HepG2 (cell line): ENCODE measurements at regions not wholly inside any gene's neighbourhood (a gene's known extent, or its start where the extent isn't known, plus 50 kb on each side); places are given as distances from the start of the nearest gene placed in this dataset.

Experiments
- ATAC-seq: fragments of 200-7000 bp; cut with Tn5 transposase; 3 replicates; pipeline ENCODE4 v1.9.1; 2020; ENCODE audit warnings: mild to moderate bottlenecking, moderate library complexity
- BruUV-seq: library from RNA; stranded (reverse); fragments of 400-500 nt; replicated peaks from 2 replicates; lab custom pipeline; 2021; lab: Mats Ljungman, UMichigan
- CTCF ChIA-PET: fragments of 300-600 bp; formaldehyde crosslinking; extraction: SDS; loops from one replicate; lab custom pipeline; 2021; ENCODE audit warnings: low total read pairs, inconsistent platforms, low intra/inter-chr PET ratio; lab: Yijun Ruan, JAX
- POLR2A ChIA-PET: fragments of 350-600 bp; sonication (Branson Sonifier 250); formaldehyde crosslinking; loops from one replicate; lab custom pipeline; 2020; ENCODE audit warnings: antibody characterized with exemption, inconsistent platforms; lab: Yijun Ruan, JAX
- DNase-seq: peaks from one replicate; pipeline ENCODE4 v3.0.0-alpha.2; 2015; ENCODE audit warnings: low spot score
- FAIRE-seq: peaks from 3 replicates; lab custom pipeline; 2011; peaks lifted over from hg19 to GRCh38; lab: Jason Lieb, UNC
- H2AFZ ChIP-seq: one replicate; pipeline ENCODE4 v1.6.1; 2011; ENCODE audit warnings: low read length, inconsistent platforms
- H3K27ac ChIP-seq: fragments of 300-600 bp; 3 replicates; pipeline ENCODE4 v1.8.0; 2011; ENCODE audit warnings: mixed run types, mild to moderate bottlenecking, mixed read lengths, low read length, inconsistent platforms; ENCODE audit not compliant: insufficient read depth; ENCODE audit errors: extremely low read length
- H3K27me3 ChIP-seq, 2 experiments: fragments of 200-600 bp in 1 of 2; 2 replicates in 1 of 2; 3 replicates in 1 of 2; pipeline versions ENCODE4 v1.6.0 to v1.8.0; 2011; ENCODE audit warnings: low read length in 2 of 2, mild to moderate bottlenecking in 2 of 2, moderate library complexity in 2 of 2, inconsistent platforms in 1 of 2; ENCODE audit not compliant: insufficient read depth in 2 of 2, control insufficient read depth in 1 of 2
- H3K36me3 ChIP-seq, 2 experiments: fragments of 200-600 bp in 1 of 2; replicated peaks in 1 of 2; 2 replicates in 1 of 2; 3 replicates in 1 of 2; pipeline versions ENCODE4 v1.5.1 to v1.8.0; 2011; ENCODE audit warnings: low read length in 2 of 2, inconsistent platforms in 1 of 2; ENCODE audit not compliant: insufficient read depth in 2 of 2, control insufficient read depth in 1 of 2
- H3K4me1 ChIP-seq: 2 replicates; pipeline ENCODE4 v1.5.1; 2012; ENCODE audit warnings: low read length, inconsistent platforms; ENCODE audit not compliant: insufficient read depth
- H3K4me2 ChIP-seq: 2 replicates; pipeline ENCODE4 v1.6.0; 2011; ENCODE audit warnings: low read depth, low read length, inconsistent platforms
- H3K4me3 ChIP-seq, 3 experiments: fragments of 200-600 bp in 1 of 3; sonication (generic), shearing (Covaris generic) in 1 of 3; replicated peaks in 1 of 3; 2 replicates each; pipeline ENCODE4 v1.5.1; 2011 to 2016; ENCODE audit warnings: low read length in 3 of 3, inconsistent platforms in 2 of 3, low read depth in 2 of 3, mild to moderate bottlenecking in 2 of 3, control low read depth in 1 of 3, mixed read lengths in 1 of 3; ENCODE audit not compliant: insufficient read depth in 1 of 3
- H3K79me2 ChIP-seq: one replicate; pipeline ENCODE4 v1.6.1; 2011; ENCODE audit warnings: low read length, inconsistent platforms; ENCODE audit not compliant: insufficient read depth
- H3K9ac ChIP-seq: 2 replicates; pipeline ENCODE4 v1.6.0; 2011; ENCODE audit warnings: mild to moderate bottlenecking, low read depth, low read length, inconsistent platforms; ENCODE audit not compliant: insufficient read depth
- H3K9me3 ChIP-seq: 2 replicates; pipeline ENCODE4 v1.5.1; 2012; ENCODE audit warnings: mild to moderate bottlenecking, low read length
- H4K20me1 ChIP-seq: 2 replicates; pipeline ENCODE4 v1.6.0; 2011; ENCODE audit warnings: inconsistent platforms, mild to moderate bottlenecking, low read length, moderate library complexity; ENCODE audit not compliant: insufficient read depth
- AHDC1 ChIP-seq: sonication (generic); formaldehyde crosslinking; IDR thresholded peaks from 2 replicates; pipeline ENCODE4 v1.5.1; 2020; ENCODE audit warnings: mild to moderate bottlenecking, missing genetic modification reagents, borderline replicate concordance
- HNF1B ChIP-seq: sonication (generic); formaldehyde crosslinking; IDR thresholded peaks from 2 replicates; pipeline ENCODE4 v1.5.1; 2020; ENCODE audit warnings: mild to moderate bottlenecking, moderate library complexity, missing genetic modification reagents
- RARA ChIP-seq: IDR thresholded peaks from 2 replicates; pipeline ENCODE4 v1.6.1; 2016; ENCODE audit warnings: missing genetic modification reagents, missing compliant biosample characterization
- SSRP1 ChIP-seq: IDR thresholded peaks from 2 replicates; pipeline ENCODE4 v1.6.1; 2016; ENCODE audit warnings: control low read depth
- TRAFD1 ChIP-seq: sonication (generic); formaldehyde crosslinking; IDR thresholded peaks from 2 replicates; pipeline ENCODE4 v1.5.1; 2020; ENCODE audit warnings: missing genetic modification reagents, mild to moderate bottlenecking, borderline replicate concordance
- USF2 ChIP-seq, 2 experiments: sonication (generic) in 1 of 2; formaldehyde crosslinking in 1 of 2; IDR thresholded peaks; 2 replicates each; pipeline versions ENCODE4 v1.5.1 to v1.6.1; 2011 to 2020; ENCODE audit warnings: borderline replicate concordance in 1 of 2, low read depth in 1 of 2, low read length in 1 of 2, mild to moderate bottlenecking in 1 of 2, missing genetic modification reagents in 1 of 2, moderate library complexity in 1 of 2
- ZFYVE20 ChIP-seq: sonication (generic); formaldehyde crosslinking; IDR thresholded peaks from 2 replicates; pipeline ENCODE4 v1.8.0; 2023; ENCODE audit warnings: low read depth, mild to moderate bottlenecking, moderate library complexity, missing genetic modification reagents, borderline replicate concordance
- ZNF501 ChIP-seq: sonication (generic); formaldehyde crosslinking; IDR thresholded peaks from 2 replicates; pipeline ENCODE4 v1.5.1; 2020; ENCODE audit warnings: mild to moderate bottlenecking, moderate library complexity, missing genetic modification reagents
- ZNF572 ChIP-seq: sonication (generic); formaldehyde crosslinking; IDR thresholded peaks from 2 replicates; pipeline ENCODE4 v1.5.1; 2020; ENCODE audit warnings: mild to moderate bottlenecking, missing genetic modification reagents
- ZSCAN22 ChIP-seq: sonication (generic); formaldehyde crosslinking; IDR thresholded peaks from 2 replicates; pipeline ENCODE4 v1.4.0; 2020; ENCODE audit warnings: mild to moderate bottlenecking, missing genetic modification reagents
- WGBS: methylation state at CpG from one replicate; pipeline ENCODE4 v1.1.6; 2017; ENCODE audit warnings: low lambda C conversion rate; 5-methylcytosine and 5-hydroxymethylcytosine counted together
- in situ Hi-C: cut with HindIII; loops from 2 replicates; pipeline ENCODE4 v1.10.0; 2017; ENCODE audit warnings: low pct_unique_long_range_greater_than_20kb; ENCODE audit not compliant: extremely low pct_ligation_motif_present
- intact Hi-C: fragments of 100-400 bp; cut with micrococcal nuclease; formaldehyde crosslinking; loops from one replicate; pipeline ENCODE4 v1.10.0; 2022; ENCODE audit not compliant: unreplicated experiment

GRCh38 chr2:47256416-47257087, 80.2 kb upstream of the CALM2 start:
- Histone ChIP-seq H3K9me3 (no peaks in the 10 kb centered on the region), H3K27ac (no peak overlapping the region), H3K27me3 (peaks cover 0 to 3% of the 10 kb centered on the region in 2 experiments; a peak in 1 of 5 replicates), H3K36me3 (no peaks in the 10 kb centered on the region), H4K20me1 (no peaks in the 10 kb centered on the region), H3K4me1 (peaks cover 22% of the 10 kb centered on the region), H3K79me2 (no peaks in the 10 kb centered on the region), H3K4me3 (no peak overlapping the region), H3K9ac (no peak overlapping the region), H3K4me2 (no peak overlapping the region), H2AFZ (no peak overlapping the region)
- 32% methylated on average over 7 of the region's 9 CpGs for WGBS
- no peak for TF ChIP-seq ZSCAN22 (CRISPR knock-in tag)
- no peak for TF ChIP-seq TRAFD1
- TF ChIP-seq ZNF572 (CRISPR knock-in tag), result peak; percentile 77; the same call in 1 of the 2 replicates
- 0 out of 2 replicates have a peak, but pooled peaks have one; percentile 38 for TF ChIP-seq ZNF501 (CRISPR knock-in tag)
- TF ChIP-seq RARA (CRISPR knock-in tag), result no peak
- TF ChIP-seq HNF1B (CRISPR knock-in tag), result peak; percentile 46; the same call in 1 of the 2 replicates
- TF ChIP-seq SSRP1 (CRISPR knock-in tag), result no peak
- TF ChIP-seq USF2 (IDR thresholded peaks at IDR 0.05; ENCODE audit: low read depth, low read length), result no peak
- TF ChIP-seq USF2 (CRISPR knock-in tag; IDR thresholded peaks at IDR 0.05; ENCODE audit: borderline replicate concordance), result no peak
- TF ChIP-seq AHDC1 (CRISPR knock-in tag), result no peak
- TF ChIP-seq ZFYVE20, result no peak
- ATAC-seq, result peak; percentile 55
- FAIRE-seq, result no peak
- ChIA-PET CTCF (no interaction called here), POLR2A (no interaction called here)
- intact Hi-C loops, result no loop called here
- in situ Hi-C loops, result no loop called here
- DNase-seq, result no peak
- BruUV-seq, result no TSS peak
